ENCODE measurements at regions not wholly inside any gene's neighbourhood (a gene's known extent, or its start where the extent isn't known, plus 50 kb on each side); places are given as distances from the start of the nearest gene placed in this dataset.

- TF ChIP-seq, protein P1, sequence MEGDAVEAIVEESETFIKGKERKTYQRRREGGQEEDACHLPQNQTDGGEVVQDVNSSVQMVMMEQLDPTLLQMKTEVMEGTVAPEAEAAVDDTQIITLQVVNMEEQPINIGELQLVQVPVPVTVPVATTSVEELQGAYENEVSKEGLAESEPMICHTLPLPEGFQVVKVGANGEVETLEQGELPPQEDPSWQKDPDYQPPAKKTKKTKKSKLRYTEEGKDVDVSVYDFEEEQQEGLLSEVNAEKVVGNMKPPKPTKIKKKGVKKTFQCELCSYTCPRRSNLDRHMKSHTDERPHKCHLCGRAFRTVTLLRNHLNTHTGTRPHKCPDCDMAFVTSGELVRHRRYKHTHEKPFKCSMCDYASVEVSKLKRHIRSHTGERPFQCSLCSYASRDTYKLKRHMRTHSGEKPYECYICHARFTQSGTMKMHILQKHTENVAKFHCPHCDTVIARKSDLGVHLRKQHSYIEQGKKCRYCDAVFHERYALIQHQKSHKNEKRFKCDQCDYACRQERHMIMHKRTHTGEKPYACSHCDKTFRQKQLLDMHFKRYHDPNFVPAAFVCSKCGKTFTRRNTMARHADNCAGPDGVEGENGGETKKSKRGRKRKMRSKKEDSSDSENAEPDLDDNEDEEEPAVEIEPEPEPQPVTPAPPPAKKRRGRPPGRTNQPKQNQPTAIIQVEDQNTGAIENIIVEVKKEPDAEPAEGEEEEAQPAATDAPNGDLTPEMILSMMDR (IDR thresholded peaks at IDR 0.05): no peak
- no peak for TF ChIP-seq EP300 (IDR thresholded peaks at IDR 0.05)
- TF ChIP-seq POLR2A (IDR thresholded peaks at IDR 0.05): no peak
- no peak for TF ChIP-seq POLR2AphosphoS5 (IDR thresholded peaks at IDR 0.05)
These were observed 112.7 kb downstream of the FAM53A start for GRCh38 chr4:1571165-1572009.
